ENCODE measurements at regions not wholly inside any gene's neighbourhood (a gene's known extent, or its start where the extent isn't known, plus 50 kb on each side); places are given as distances from the start of the nearest gene placed in this dataset.
"Not testable (repeated sequence)": the region's sequence is repeated elsewhere in the genome, so short reads cannot be mapped to it uniquely, and the experiment has no call there.

DNA sequence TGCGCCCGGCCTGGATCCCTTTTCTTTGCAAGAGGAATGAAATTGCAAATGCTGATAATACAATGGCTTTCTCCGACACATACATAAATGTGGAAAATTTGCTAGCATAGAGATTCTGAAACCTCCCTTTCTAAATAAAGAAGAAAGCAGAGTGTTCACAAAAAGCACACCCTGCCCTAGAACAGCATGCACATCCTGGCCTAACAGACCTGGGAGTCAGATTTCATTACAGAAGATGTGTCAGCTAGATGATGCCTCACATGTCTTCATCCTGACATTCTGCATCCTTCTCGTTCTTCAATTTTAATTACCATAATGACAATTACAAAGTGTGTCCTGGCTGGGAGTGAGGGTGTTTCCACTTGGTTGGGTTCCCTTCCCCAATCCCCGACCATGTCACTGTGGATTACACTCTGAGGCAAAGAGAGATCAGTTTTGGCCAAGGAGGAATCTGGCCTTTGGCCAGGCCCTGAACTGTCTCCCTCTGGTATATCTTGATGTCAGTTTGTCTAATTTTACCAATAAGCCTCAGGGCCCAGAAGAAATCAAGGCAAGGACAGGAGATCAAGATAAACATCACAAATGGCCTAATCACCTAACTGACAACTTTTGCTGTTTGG, 104.9 kb upstream of the SPATA12 start:
- no peaks in the 10 kb centered on the region for H3K36me3 ChIP-seq (ENCODE audit: control insufficient read depth, insufficient read depth, low read length)
- no peak overlapping the region for H3K4me3 ChIP-seq (ENCODE audit: low read depth, low read length)
- TF ChIP-seq, protein P1, sequence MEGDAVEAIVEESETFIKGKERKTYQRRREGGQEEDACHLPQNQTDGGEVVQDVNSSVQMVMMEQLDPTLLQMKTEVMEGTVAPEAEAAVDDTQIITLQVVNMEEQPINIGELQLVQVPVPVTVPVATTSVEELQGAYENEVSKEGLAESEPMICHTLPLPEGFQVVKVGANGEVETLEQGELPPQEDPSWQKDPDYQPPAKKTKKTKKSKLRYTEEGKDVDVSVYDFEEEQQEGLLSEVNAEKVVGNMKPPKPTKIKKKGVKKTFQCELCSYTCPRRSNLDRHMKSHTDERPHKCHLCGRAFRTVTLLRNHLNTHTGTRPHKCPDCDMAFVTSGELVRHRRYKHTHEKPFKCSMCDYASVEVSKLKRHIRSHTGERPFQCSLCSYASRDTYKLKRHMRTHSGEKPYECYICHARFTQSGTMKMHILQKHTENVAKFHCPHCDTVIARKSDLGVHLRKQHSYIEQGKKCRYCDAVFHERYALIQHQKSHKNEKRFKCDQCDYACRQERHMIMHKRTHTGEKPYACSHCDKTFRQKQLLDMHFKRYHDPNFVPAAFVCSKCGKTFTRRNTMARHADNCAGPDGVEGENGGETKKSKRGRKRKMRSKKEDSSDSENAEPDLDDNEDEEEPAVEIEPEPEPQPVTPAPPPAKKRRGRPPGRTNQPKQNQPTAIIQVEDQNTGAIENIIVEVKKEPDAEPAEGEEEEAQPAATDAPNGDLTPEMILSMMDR (IDR thresholded peaks at IDR 0.05; ENCODE audit: insufficient read depth, low read length, poor library complexity, severe bottlenecking): no peak

DNA sequence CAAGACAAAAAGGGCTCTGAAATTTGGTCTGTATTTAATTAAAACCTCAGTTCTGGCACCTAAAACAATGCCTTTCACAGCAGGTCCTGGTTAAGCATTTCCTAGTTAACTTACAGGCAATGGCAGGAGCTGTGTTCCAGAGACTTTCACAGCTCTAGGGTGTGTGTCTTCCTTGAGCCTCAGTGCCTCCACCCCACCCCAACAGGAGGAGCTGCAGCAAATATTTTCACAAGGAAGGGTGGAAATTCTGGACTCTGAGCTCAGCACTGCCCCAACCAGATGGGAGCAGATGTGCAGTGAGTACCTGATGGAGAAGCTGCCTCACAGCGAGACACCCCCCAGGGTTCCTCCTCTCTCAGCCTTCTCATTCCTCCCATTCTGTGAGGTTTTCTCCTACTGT, 106.3 kb upstream of the SPATA12 start:
- Histone ChIP-seq H3K27me3 (ENCODE audit: control insufficient read depth, insufficient read depth, low read length) (no peaks in the 10 kb centered on the region), H3K36me3 (ENCODE audit: control insufficient read depth, insufficient read depth, low read length) (no peaks in the 10 kb centered on the region), H3K4me3 (ENCODE audit: low read depth, low read length) (no peak overlapping the region)
- no peak for DNase-seq (ENCODE audit: low read depth)
- TF ChIP-seq, protein P1 (IDR thresholded peaks at IDR 0.05; ENCODE audit: insufficient read depth, low read length, poor library complexity, severe bottlenecking): no peak

More for the DNA sequence above, 104.9 kb upstream of the SPATA12 start:
- DNase-seq (ENCODE audit: low read depth): no peak
- H3K27me3 ChIP-seq (ENCODE audit: control insufficient read depth, insufficient read depth, low read length): no peaks in the 10 kb centered on the region

DNA sequence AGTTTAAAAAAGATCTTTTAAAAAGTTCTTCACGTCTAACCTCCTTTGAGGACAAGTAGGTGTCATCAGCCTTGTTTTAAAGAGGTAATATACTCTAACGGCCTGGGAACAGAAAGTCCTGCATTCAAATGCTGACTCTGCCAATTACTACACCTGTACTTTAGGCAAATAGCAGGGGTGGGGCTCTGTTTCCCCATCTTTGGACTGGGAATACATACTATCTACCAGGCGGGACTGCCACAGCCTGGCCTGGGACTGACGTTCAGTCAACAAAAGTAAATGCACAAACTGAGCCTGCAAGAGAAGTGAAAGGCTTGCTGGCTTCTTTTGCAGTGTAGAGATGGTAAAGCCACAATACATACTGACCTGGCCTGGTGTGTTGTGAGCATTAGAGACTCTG, 107.6 kb upstream of the SPATA12 start:
- H3K4me3 ChIP-seq (ENCODE audit: low read depth, low read length): no peak overlapping the region
- no peaks in the 10 kb centered on the region for H3K27me3 ChIP-seq (ENCODE audit: control insufficient read depth, insufficient read depth, low read length)
- DNase-seq (ENCODE audit: low read depth): no peak
- no peaks in the 10 kb centered on the region for H3K36me3 ChIP-seq (ENCODE audit: control insufficient read depth, insufficient read depth, low read length)
- TF ChIP-seq, protein P1 (IDR thresholded peaks at IDR 0.05; ENCODE audit: insufficient read depth, low read length, poor library complexity, severe bottlenecking): no peak

DNA sequence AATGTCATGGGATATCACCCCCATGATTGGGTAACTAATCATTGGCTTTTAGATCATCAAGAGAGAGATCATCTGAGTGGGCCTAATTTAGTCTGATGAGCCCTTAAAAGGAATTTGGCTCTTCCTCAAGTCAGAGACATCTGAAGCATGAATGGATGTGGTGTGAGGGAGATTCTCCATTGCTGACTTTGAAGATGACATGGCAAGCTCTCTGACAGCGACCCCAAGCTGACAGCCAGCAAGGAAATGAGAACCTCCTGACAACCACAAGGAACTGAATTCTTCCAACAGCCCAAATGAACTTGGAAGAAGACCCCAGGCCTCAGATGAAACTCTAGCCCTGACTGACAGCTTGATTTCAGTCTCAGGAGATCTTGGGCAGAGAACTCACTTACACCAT, 108.4 kb upstream of the SPATA12 start:
- Histone ChIP-seq H3K4me3 (ENCODE audit: low read depth, low read length) (no peak overlapping the region), H3K27me3 (ENCODE audit: control insufficient read depth, insufficient read depth, low read length) (no peaks in the 10 kb centered on the region), H3K36me3 (ENCODE audit: control insufficient read depth, insufficient read depth, low read length) (no peaks in the 10 kb centered on the region)
- DNase-seq (ENCODE audit: low read depth): no peak
- TF ChIP-seq, protein P1 (IDR thresholded peaks at IDR 0.05; ENCODE audit: insufficient read depth, low read length, poor library complexity, severe bottlenecking): no peak

DNA sequence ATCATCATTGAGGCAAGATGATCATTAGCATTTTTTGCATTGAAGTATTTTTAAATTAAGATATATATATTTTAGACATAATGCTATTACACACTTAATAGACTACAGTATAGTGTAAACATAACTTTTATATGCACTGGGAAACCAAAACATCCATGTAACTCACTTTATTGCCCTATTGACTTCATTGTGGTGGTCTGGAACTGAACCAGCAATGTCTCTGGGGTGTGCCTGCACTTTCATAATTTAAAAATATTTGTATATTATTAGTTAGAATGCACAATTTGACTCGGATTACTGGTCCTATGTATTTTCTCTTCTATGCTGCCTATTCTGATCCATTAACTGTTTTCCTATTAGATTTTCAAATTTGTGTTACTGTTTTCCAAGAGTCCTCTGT, 109.1 kb upstream of the SPATA12 start:
- H3K4me3 ChIP-seq (ENCODE audit: low read depth, low read length): no peak overlapping the region
- no peak for DNase-seq (ENCODE audit: low read depth)
- no peaks in the 10 kb centered on the region for H3K27me3 ChIP-seq (ENCODE audit: control insufficient read depth, insufficient read depth, low read length)
- TF ChIP-seq, protein P1 (IDR thresholded peaks at IDR 0.05; ENCODE audit: insufficient read depth, low read length, poor library complexity, severe bottlenecking): no peak
- H3K36me3 ChIP-seq (ENCODE audit: control insufficient read depth, insufficient read depth, low read length): no peaks in the 10 kb centered on the region

DNA sequence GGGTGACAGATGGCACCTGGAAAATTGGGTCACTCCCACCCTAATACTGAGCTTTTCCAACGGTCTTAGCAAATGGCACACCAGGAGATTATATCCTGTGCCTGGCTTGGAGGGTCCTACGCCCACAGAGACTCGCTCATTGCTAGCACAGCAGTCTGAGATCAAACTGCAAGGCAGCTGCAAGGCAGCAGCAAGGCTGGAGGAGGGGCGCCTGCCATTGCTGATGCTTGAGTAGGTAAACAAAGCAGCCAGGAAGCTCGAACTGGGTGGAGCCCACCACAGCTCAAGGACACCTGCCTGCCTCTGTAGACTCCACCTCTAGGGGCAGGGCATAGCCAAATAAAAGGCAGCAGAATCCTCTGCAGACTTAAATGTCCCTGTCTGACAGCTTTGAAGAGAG, 115.1 kb upstream of the SPATA12 start:
- not testable (repeated sequence) for DNase-seq (ENCODE audit: low read depth); H3K27me3 ChIP-seq (ENCODE audit: control insufficient read depth, insufficient read depth, low read length); H3K4me3 ChIP-seq (ENCODE audit: low read depth, low read length); H3K36me3 ChIP-seq (ENCODE audit: control insufficient read depth, insufficient read depth, low read length)

All from kidney epithelial cell (primary cell).